Trophoblast cell (in vitro differentiated cells and primary cell): ENCODE measurements at regions not wholly inside any gene's neighbourhood (a gene's known extent, or its start where the extent isn't known, plus 50 kb on each side); places are given as distances from the start of the nearest gene placed in this dataset.

Source experiments
- DNase-seq, 2 donors: peaks; one replicate each; pipeline ENCODE4 v3.0.0-alpha.2; 2016
- H2AFZ ChIP-seq: 2 replicates; pipeline ENCODE4 v1.6.1; 2013; ENCODE audit warnings: low read length, moderate library complexity, mild to moderate bottlenecking; ENCODE audit not compliant: insufficient read depth, poor library complexity
- H2AK5ac ChIP-seq: 2 replicates; pipeline ENCODE4 v1.6.1; 2013; ENCODE audit warnings: mild to moderate bottlenecking, low read length
- H2BK120ac ChIP-seq: 2 replicates; pipeline ENCODE4 v1.6.1; 2013; ENCODE audit warnings: low read length, mild to moderate bottlenecking, moderate library complexity; ENCODE audit not compliant: insufficient read depth, poor library complexity
- H2BK12ac ChIP-seq: 2 replicates; pipeline ENCODE4 v1.6.1; 2013; ENCODE audit warnings: mild to moderate bottlenecking, low read length, moderate library complexity
- H2BK5ac ChIP-seq: 2 replicates; pipeline ENCODE4 v1.6.1; 2013; ENCODE audit warnings: low read length, low read depth, moderate library complexity, mild to moderate bottlenecking; ENCODE audit not compliant: poor library complexity
- H3K14ac ChIP-seq: 2 replicates; pipeline ENCODE4 v1.6.1; 2013; ENCODE audit warnings: mild to moderate bottlenecking, low read length
- H3K18ac ChIP-seq: 2 replicates; pipeline ENCODE4 v1.6.1; 2013; ENCODE audit warnings: mild to moderate bottlenecking, low read length
- H3K23ac ChIP-seq: 2 replicates; pipeline ENCODE4 v1.6.1; 2013; ENCODE audit warnings: low read length
- H3K27ac ChIP-seq: 2 replicates; pipeline ENCODE4 v1.5.1; 2013; ENCODE audit warnings: low read depth, mild to moderate bottlenecking, inconsistent platforms, low read length, moderate library complexity
- H3K27me3 ChIP-seq: 2 replicates; pipeline ENCODE4 v1.6.1; 2013; ENCODE audit warnings: inconsistent platforms, mild to moderate bottlenecking, low read length, moderate library complexity; ENCODE audit not compliant: insufficient read depth
- H3K36me3 ChIP-seq, 2 experiments: 1 replicate in 1 of 2; 2 replicates in 1 of 2; pipeline ENCODE4 v1.6.1; 2013; ENCODE audit warnings: low read length in 2 of 2, mild to moderate bottlenecking in 2 of 2, moderate library complexity in 1 of 2; ENCODE audit not compliant: insufficient read depth in 2 of 2, control insufficient read depth in 1 of 2
- H3K4ac ChIP-seq: 2 replicates; pipeline ENCODE4 v1.6.1; 2013; ENCODE audit warnings: low read depth, mild to moderate bottlenecking, low read length, moderate library complexity
- H3K4me1 ChIP-seq, 2 experiments: 1 replicate in 1 of 2; 2 replicates in 1 of 2; pipeline ENCODE4 v1.6.1; 2013; ENCODE audit warnings: low read length in 2 of 2, mild to moderate bottlenecking in 2 of 2, moderate library complexity in 1 of 2; ENCODE audit not compliant: insufficient read depth in 2 of 2, control insufficient read depth in 1 of 2
- H3K4me2 ChIP-seq: 2 replicates; pipeline ENCODE4 v1.6.1; 2013; ENCODE audit warnings: inconsistent platforms, mild to moderate bottlenecking, low read length, moderate library complexity
- H3K4me3 ChIP-seq: 2 replicates; pipeline ENCODE4 v1.5.1; 2013; ENCODE audit warnings: mild to moderate bottlenecking, low read depth, low read length, inconsistent platforms
- H3K79me1 ChIP-seq: one replicate; pipeline ENCODE4 v1.6.1; 2013; ENCODE audit warnings: low read length
- H3K79me2 ChIP-seq: 2 replicates; pipeline ENCODE4 v1.6.1; 2013; ENCODE audit warnings: low read length, mild to moderate bottlenecking; ENCODE audit not compliant: control insufficient read depth, insufficient read depth, poor library complexity
- H3K9ac ChIP-seq: 2 replicates; pipeline ENCODE4 v1.6.1; 2013; ENCODE audit warnings: mild to moderate bottlenecking, low read length
- H3K9me3 ChIP-seq: 2 replicates; pipeline ENCODE4 v1.6.1; 2013; ENCODE audit warnings: low read depth, mild to moderate bottlenecking, control low read depth, inconsistent platforms, low read length; ENCODE audit not compliant: insufficient read depth
- H4K12ac ChIP-seq: 2 replicates; pipeline ENCODE4 v1.6.1; 2013; ENCODE audit warnings: low read depth, mild to moderate bottlenecking, low read length, moderate library complexity
- H4K8ac ChIP-seq: 2 replicates; pipeline ENCODE4 v1.6.1; 2013; ENCODE audit warnings: low read depth, mild to moderate bottlenecking, low read length, moderate library complexity
- H4K91ac ChIP-seq: one replicate; pipeline ENCODE4 v1.6.1; 2013; ENCODE audit warnings: low read depth, mild to moderate bottlenecking, low read length, moderate library complexity
- WGBS: extraction: QIAGEN DNeasy Blood & Tissue Kit; methylation state at CpG from one replicate; pipeline ENCODE4 v1.1.7; 2013; ENCODE audit warnings: missing lambda C conversion rate; ENCODE audit not compliant: insufficient read length, insufficient coverage; ENCODE audit errors: extremely low coverage; 5-methylcytosine and 5-hydroxymethylcytosine counted together

DNA sequence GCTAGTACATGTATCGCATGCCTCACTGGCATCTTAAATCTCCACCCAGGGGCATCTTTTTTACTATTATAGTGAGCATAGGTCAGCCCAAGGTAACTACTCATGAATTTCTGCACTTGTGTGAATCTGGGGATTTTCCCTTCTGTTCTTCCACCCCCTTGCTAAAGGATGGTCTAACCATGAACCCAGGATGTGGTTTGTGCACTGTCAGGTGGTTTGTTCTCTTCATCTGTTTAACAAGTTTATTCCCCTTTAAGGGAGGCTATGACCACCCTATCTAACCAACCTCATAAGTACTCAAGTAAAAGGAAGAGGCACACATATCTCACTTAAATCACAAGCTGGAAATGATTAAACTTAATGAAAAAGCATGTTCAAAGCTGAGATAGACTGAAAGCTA lies 243.0 kb downstream of the RPRM start:
- no peak for DNase-seq
- no peak overlapping the region for H2BK5ac ChIP-seq
- no peak overlapping the region for H2AK5ac ChIP-seq
- H3K27me3 ChIP-seq, result no peaks in the 10 kb centered on the region
- no peak overlapping the region for H3K9ac ChIP-seq
- no peak overlapping the region for H2AFZ ChIP-seq
- no peaks in the 10 kb centered on the region for H3K79me2 ChIP-seq
- H4K8ac ChIP-seq, result no peak overlapping the region
- H3K4me3 ChIP-seq, result no peak overlapping the region
- H3K18ac ChIP-seq, result no peak overlapping the region
- no peak overlapping the region for H3K14ac ChIP-seq
- H3K4me1 ChIP-seq, result peaks cover 2 to 3% of the 10 kb centered on the region in 2 experiments
- no peak overlapping the region for H4K91ac ChIP-seq
- no peak overlapping the region for H3K4ac ChIP-seq
- H2BK12ac ChIP-seq, result no peak overlapping the region
- WGBS, result no CpG with 5 or more reads among the region's 1 CpG
- H2BK120ac ChIP-seq, result no peak overlapping the region
- H3K27ac ChIP-seq, result no peak overlapping the region
- H3K9me3 ChIP-seq, result no peaks in the 10 kb centered on the region
- no peaks in the 10 kb centered on the region for H3K79me1 ChIP-seq
- H3K23ac ChIP-seq, result no peak overlapping the region
- no peak overlapping the region for H3K4me2 ChIP-seq
- H4K12ac ChIP-seq, result no peak overlapping the region
- H3K36me3 ChIP-seq, result no peaks in the 10 kb centered on the region

DNA sequence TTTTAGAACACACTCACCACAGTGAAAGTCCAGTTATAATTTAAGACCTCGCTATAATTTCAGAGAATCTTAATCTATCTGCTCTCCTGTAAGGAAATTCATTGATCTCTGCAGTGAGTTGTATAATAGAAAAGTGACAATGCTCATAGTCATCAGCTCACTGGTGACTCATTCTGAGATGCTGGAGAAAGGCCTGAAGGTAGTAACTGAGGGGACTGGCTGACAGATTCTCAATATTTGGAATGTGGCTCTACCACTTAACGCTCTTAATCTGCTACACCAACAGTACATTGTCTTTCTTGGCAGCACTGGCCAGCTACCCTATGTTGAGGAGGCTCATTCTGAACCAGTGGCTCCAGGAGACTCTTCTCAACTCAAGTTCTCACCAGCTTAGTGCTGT lies 246.1 kb downstream of the RPRM start:
- no peak overlapping the region for H3K9ac ChIP-seq
- H2AK5ac ChIP-seq, result no peak overlapping the region
- H2BK12ac ChIP-seq, result no peak overlapping the region
- H3K23ac ChIP-seq, result no peak overlapping the region
- no peak overlapping the region for H3K14ac ChIP-seq
- H3K27ac ChIP-seq, result no peak overlapping the region
- DNase-seq, result peak; percentile 72 to 87
- no peak overlapping the region for H2AFZ ChIP-seq
- no peaks in the 10 kb centered on the region for H3K79me1 ChIP-seq
- no peak overlapping the region for H3K18ac ChIP-seq
- H3K4ac ChIP-seq, result no peak overlapping the region
- H3K27me3 ChIP-seq, result no peaks in the 10 kb centered on the region
- no peaks in the 10 kb centered on the region for H3K9me3 ChIP-seq
- no peaks in the 10 kb centered on the region for H3K79me2 ChIP-seq
- H2BK5ac ChIP-seq, result no peak overlapping the region
- no peak overlapping the region for H4K12ac ChIP-seq
- no peak overlapping the region for H2BK120ac ChIP-seq
- H4K91ac ChIP-seq, result no peak overlapping the region
- H3K4me2 ChIP-seq, result no peak overlapping the region
- no peaks in the 10 kb centered on the region for H3K36me3 ChIP-seq
- no peak overlapping the region for H3K4me3 ChIP-seq
- WGBS, result no CpG with 5 or more reads among the region's 2 CpGs
- no peak overlapping the region for H4K8ac ChIP-seq
- peaks cover 2 to 3% of the 10 kb centered on the region in 2 experiments for H3K4me1 ChIP-seq

DNA sequence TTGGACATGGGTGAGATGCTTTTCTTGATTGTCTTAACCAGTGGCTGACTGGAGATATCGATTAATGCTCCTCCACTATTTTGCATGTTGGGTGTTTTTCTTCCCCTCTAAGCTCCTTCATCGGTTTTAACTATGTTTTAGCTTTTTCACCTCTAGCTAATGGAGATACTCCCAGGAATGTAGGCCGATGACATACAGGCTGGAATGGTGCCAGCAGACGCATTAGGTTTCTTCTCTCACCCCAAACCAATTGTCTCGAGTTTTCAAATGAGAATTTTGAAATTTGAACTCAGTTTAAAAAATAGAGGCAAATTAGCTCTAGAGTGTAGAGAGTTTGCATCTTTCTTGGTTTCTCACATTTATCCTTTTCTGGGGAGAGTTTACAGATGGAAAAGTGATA lies 247.6 kb downstream of the RPRM start:
- H2BK12ac ChIP-seq, result no peak overlapping the region
- H4K12ac ChIP-seq, result no peak overlapping the region
- no peak overlapping the region for H4K8ac ChIP-seq
- H3K4me3 ChIP-seq, result no peak overlapping the region
- H3K23ac ChIP-seq, result no peak overlapping the region
- no peak overlapping the region for H3K9ac ChIP-seq
- H3K18ac ChIP-seq, result no peak overlapping the region
- no peak overlapping the region for H3K27ac ChIP-seq
- H2AFZ ChIP-seq, result no peak overlapping the region
- H3K4ac ChIP-seq, result no peak overlapping the region
- no peaks in the 10 kb centered on the region for H3K36me3 ChIP-seq
- no peaks in the 10 kb centered on the region for H3K27me3 ChIP-seq
- H3K4me2 ChIP-seq, result no peak overlapping the region
- H2AK5ac ChIP-seq, result no peak overlapping the region
- no peak overlapping the region for H2BK5ac ChIP-seq
- DNase-seq, result no peak
- H3K79me2 ChIP-seq, result no peaks in the 10 kb centered on the region
- H3K14ac ChIP-seq, result no peak overlapping the region
- no peak overlapping the region for H2BK120ac ChIP-seq
- no peaks in the 10 kb centered on the region for H3K9me3 ChIP-seq
- H3K79me1 ChIP-seq, result no peaks in the 10 kb centered on the region
- H3K4me1 ChIP-seq, result peaks cover 2 to 3% of the 10 kb centered on the region in 2 experiments
- WGBS, result no CpG with 5 or more reads among the region's 5 CpGs
- H4K91ac ChIP-seq, result no peak overlapping the region

DNA sequence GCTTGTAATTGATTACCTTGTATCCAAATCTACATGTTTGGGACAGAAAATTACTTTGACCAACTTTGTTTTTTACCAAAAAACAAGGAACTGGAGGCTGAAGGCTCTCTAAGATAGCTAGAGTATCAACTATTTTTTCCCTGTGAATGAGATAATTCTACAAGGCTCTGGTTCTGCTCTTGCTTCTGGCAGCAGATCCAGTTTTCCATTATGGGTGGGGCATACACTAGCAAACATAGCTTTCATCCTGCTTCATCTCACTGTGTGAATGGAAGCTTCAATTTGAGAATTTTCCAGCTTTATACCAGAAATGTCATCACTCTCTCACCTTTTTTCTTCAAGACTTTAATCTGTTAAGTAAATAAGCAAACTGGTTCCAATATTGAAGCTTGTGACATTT lies 249.7 kb downstream of the RPRM start:
- Histone ChIP-seq H2BK12ac (no peak overlapping the region), H3K79me2 (no peaks in the 10 kb centered on the region), H3K36me3 (no peaks in the 10 kb centered on the region), H4K12ac (no peak overlapping the region), H3K4ac (no peak overlapping the region), H3K9me3 (no peaks in the 10 kb centered on the region), H4K91ac (no peak overlapping the region), H3K4me2 (no peak overlapping the region), H3K79me1 (no peaks in the 10 kb centered on the region), H3K9ac (no peak overlapping the region), H4K8ac (no peak overlapping the region), H3K27ac (no peak overlapping the region), H3K4me3 (no peak overlapping the region), H2AFZ (no peak overlapping the region), H2AK5ac (no peak overlapping the region), H3K4me1 (peaks cover 2 to 3% of the 10 kb centered on the region in 2 experiments), H3K23ac (no peak overlapping the region), H2BK5ac (no peak overlapping the region), H3K14ac (no peak overlapping the region), H2BK120ac (no peak overlapping the region), H3K27me3 (no peaks in the 10 kb centered on the region), H3K18ac (no peak overlapping the region)
- no peak for DNase-seq
